Large intestine (tissue), 3 donors: ENCODE measurements at regions not wholly inside any gene's neighbourhood (a gene's known extent, or its start where the extent isn't known, plus 50 kb on each side); places are given as distances from the start of the nearest gene placed in this dataset.
"Not testable (repeated sequence)": the region's sequence is repeated elsewhere in the genome, so short reads cannot be mapped to it uniquely, and the experiment has no call there.

Experiments
- DNase-seq, 2 donors: peaks; one replicate each; pipeline versions ENCODE4 v3.0.0 to v3.0.0-alpha.2; 2013
- H3K27ac ChIP-seq: one replicate; pipeline ENCODE4 v1.5.1; 2013; ENCODE audit warnings: low read length
- H3K27me3 ChIP-seq: 2 replicates; pipeline ENCODE4 v1.6.1; 2013; ENCODE audit warnings: low read length; ENCODE audit not compliant: control insufficient read depth, insufficient read depth
- H3K36me3 ChIP-seq: 2 replicates; pipeline ENCODE4 v1.6.1; 2013; ENCODE audit warnings: low read length; ENCODE audit not compliant: control insufficient read depth, insufficient read depth
- H3K4me1 ChIP-seq: one replicate; pipeline ENCODE4 v1.6.1; 2013; ENCODE audit warnings: low read length; ENCODE audit not compliant: control insufficient read depth, insufficient read depth
- H3K4me3 ChIP-seq: one replicate; pipeline ENCODE4 v1.5.1; 2013; ENCODE audit warnings: low read length
- H3K9me3 ChIP-seq: one replicate; pipeline ENCODE4 v1.6.1; 2013; ENCODE audit warnings: mild to moderate bottlenecking, low read depth, low read length, moderate library complexity; ENCODE audit not compliant: control insufficient read depth
- WGBS: methylation state at CpG from one replicate; pipeline ENCODE4 v1.1.5; 2013; ENCODE audit warnings: low lambda C conversion rate; ENCODE audit not compliant: insufficient coverage; 5-methylcytosine and 5-hydroxymethylcytosine counted together

DNA sequence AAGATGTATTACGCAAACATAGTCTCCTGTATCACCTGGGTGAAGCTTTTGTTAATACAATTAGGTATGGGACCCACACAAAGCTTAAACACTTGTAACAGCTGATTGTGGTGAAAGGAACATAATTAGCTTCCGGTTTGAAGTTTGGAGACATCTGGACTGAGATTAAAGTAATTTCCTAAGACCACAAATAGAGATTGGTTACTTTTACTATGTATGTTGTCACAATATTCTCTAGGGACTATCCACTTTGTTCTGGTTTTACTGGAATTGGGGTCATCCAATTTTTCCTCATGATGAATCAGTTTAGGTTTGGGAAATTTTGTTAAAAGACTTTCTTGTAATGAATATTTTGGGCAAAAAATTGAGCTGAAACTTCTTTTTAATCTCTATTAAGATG, 71.8 kb upstream of the SAMSN1 start:
- H3K27ac ChIP-seq = no peak overlapping the region
- no peak for DNase-seq
- no peaks in the 10 kb centered on the region for H3K27me3 ChIP-seq
- H3K4me1 ChIP-seq = no peaks in the 10 kb centered on the region
- H3K4me3 ChIP-seq = no peak overlapping the region
- no peaks in the 10 kb centered on the region for H3K36me3 ChIP-seq
- WGBS = 100% methylated on average over 1 of the region's 2 CpGs
- no peaks in the 10 kb centered on the region for H3K9me3 ChIP-seq

DNA sequence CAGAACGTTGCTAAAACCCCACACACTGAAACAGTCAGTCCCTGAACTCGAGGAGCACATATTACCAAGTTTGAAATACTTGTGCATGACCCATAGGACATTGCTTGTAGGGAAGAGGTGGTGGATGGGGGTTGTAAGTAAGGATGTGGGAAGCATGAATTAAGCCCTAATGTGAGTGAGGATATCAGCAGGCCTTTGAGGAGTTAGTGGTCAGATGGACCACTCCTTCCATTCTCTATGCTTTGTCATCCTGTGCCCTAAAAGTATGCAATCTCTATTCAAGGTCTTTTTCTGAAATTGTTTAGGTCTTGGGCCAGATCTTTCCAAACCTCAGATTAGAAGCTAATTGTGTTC, 70.9 kb upstream of the SAMSN1 start:
- Histone ChIP-seq H3K4me1 (no peaks in the 10 kb centered on the region), H3K36me3 (no peaks in the 10 kb centered on the region), H3K9me3 (no peaks in the 10 kb centered on the region), H3K4me3 (no peak overlapping the region), H3K27ac (no peak overlapping the region), H3K27me3 (no peaks in the 10 kb centered on the region)
- WGBS = no CpG with 5 or more reads among the region's 2 CpGs
- no peak for DNase-seq

DNA sequence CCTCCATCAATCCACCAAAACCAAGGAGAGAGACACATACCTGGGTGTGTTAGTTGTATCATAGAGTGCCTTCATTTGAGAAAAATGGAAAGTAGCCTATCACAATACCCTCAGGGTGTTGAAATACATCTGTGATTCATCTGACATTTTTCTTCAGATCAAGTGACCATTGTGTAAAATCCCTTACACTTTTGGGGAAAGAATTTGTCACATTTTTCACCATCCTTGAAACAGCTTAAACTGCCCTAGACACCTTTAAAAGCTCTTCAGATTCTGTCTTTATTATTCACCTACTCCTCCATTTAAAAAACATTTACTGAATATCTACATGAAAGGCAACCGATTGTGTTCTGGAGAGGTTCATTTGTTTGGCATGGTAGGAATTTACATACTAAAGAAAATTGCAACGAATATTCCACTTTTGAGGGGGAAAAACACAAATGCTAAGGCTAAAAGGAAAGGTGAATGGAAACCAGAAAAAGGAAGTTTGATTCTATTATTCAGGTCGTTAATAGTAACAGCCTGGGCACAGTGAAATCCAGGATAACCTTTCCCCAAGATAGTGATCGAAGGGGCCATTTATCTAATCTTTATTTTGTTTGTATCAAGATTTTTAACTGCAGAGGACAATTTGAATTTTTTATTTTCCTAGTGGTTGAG, 70.4 kb upstream of the SAMSN1 start:
- DNase-seq = no peak
- Histone ChIP-seq H3K9me3 (no peaks in the 10 kb centered on the region), H3K36me3 (no peaks in the 10 kb centered on the region), H3K4me3 (no peak overlapping the region), H3K4me1 (no peaks in the 10 kb centered on the region), H3K27ac (no peak overlapping the region), H3K27me3 (no peaks in the 10 kb centered on the region)
- WGBS = 36% methylated on average over 3 of the region's 4 CpGs

DNA sequence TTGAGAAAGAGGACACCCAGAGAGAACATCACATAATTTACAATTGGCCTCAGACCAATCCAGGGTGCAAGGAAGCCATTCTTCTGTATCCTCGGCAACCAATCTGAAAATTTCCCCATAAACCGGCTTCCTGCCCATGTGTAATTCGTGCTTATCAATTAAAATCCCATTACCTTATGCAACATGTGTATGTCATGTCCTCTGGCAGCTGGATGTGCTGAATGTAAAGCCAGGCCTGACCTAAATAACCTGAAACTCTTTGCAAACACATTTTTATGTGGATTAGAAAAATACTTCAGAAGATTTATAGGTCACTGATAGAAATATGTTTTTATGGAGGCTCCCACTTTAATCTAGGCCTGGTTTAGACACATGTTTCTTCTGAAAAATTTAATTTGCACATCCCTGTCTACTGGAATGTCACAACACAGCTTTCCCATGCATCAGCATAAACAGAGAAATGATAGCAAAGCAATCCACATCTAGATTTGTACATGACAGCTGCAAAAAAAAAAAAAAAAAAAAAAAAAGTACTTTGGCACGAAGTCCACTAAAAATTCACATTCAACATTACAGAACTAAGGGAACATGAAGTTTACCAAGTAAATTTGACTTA, 69.4 kb upstream of the SAMSN1 start:
- no peaks in the 10 kb centered on the region for H3K36me3 ChIP-seq
- no CpG with 5 or more reads among the region's 4 CpGs for WGBS
- H3K27me3 ChIP-seq = no peaks in the 10 kb centered on the region
- no peaks in the 10 kb centered on the region for H3K9me3 ChIP-seq
- no peak overlapping the region for H3K27ac ChIP-seq
- DNase-seq = no peak
- no peaks in the 10 kb centered on the region for H3K4me1 ChIP-seq
- no peak overlapping the region for H3K4me3 ChIP-seq

DNA sequence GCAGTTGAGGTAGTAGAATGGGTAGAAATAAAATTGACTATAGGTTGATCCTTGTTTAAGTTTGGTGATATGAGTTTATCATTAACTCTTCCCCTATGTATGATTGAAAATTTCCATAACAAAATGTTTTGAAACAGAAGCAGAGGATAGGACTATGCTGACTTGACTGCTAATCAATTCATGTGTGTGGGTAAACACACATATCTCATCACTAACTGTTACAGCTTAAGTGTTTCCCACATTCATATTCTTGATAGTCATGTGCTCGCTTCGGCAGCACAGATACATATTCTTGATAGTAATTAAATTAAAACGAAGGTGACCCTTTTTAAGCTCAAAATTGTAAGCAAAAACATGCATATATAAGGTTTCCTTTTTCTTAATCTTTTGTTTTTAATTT, 68.2 kb upstream of the SAMSN1 start:
- DNase-seq = no peak
- no peaks in the 10 kb centered on the region for H3K27me3 ChIP-seq
- H3K4me1 ChIP-seq = no peaks in the 10 kb centered on the region
- no peaks in the 10 kb centered on the region for H3K9me3 ChIP-seq
- H3K27ac ChIP-seq = no peak overlapping the region
- 20% methylated on average over 2 of the region's 3 CpGs for WGBS
- no peak overlapping the region for H3K4me3 ChIP-seq
- no peaks in the 10 kb centered on the region for H3K36me3 ChIP-seq

DNA sequence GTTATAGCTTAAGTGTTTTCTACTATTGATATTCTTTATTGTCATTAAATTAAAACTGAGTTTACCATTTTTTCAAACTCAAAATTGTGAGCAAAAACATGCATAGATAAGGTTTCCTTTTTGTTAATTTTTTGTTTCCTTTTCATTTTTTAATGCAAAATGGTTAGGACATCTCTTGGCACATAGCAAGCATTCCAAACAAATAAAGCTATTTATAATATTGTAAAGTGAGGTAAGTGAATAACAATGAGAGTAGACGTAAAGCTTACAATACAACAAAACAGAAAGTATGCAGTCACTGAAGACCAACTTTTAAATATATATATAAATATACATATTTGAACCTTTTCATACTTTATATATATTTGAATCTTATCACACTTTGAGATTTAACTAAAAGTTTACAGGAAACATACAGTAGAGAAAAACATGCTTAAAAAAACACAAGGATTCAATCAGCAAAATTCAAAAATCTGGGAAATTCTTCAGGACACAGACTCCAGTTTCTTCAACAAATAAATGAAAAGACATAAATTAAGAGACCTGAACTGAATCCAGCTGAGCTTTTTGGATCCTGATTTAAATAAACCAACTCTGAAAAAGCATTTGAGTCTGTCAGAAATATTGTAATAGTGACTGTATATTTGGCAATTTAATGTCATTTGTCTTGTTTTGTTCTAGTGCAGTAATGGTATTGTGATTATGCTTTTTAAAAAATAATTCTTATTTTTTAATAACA, 67.5 kb upstream of the SAMSN1 start:
- WGBS = 83% methylated on average over 1 of the region's 1 CpG
- no peaks in the 10 kb centered on the region for H3K36me3 ChIP-seq
- no peaks in the 10 kb centered on the region for H3K4me1 ChIP-seq
- no peak overlapping the region for H3K4me3 ChIP-seq
- no peak overlapping the region for H3K27ac ChIP-seq
- DNase-seq = no peak
- no peaks in the 10 kb centered on the region for H3K27me3 ChIP-seq
- no peaks in the 10 kb centered on the region for H3K9me3 ChIP-seq

DNA sequence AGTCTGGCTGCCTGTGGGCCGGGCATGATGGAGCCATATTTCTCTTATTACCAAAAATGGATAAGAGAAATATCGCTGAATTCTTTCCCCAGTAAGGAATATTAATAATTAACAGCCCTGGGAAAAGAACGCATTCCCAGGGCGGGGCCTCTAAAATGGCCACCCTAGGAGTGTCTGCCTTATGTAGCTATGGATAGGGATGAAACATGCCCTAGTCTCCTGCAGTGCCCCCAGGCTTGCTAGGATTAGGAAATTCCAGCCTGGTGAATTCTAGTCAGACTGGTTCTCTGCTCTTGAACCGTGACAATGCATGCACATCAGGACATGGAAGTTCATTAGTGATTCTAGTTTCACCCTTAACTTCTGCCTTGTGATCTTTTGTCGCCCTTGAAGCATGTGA, 64.0 kb upstream of the SAMSN1 start:
- not testable (repeated sequence) for DNase-seq, H3K9me3 ChIP-seq, H3K4me3 ChIP-seq, H3K36me3 ChIP-seq, H3K27me3 ChIP-seq, H3K27ac ChIP-seq, H3K4me1 ChIP-seq
- 100% methylated on average over 2 of the region's 6 CpGs for WGBS

DNA sequence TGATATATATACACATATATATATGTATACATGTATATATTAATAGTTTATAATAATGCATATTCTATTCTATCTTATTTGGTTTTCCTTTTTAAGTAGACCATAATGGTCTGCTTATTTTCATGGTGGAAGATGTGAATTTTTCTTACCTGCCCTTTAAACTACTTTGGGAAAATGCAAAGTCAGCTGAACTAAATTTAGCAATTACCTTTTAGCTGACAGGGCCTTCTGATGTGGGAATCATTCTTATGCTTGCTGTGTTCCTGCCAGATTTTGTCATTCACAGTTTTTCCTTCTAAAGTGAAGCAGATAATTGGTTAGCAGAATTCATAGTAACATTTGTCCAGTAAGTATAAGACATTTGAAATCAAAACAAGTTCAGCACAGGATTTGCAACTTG, 63.2 kb upstream of the SAMSN1 start:
- Histone ChIP-seq H3K4me1 (no peaks in the 10 kb centered on the region), H3K9me3 (no peaks in the 10 kb centered on the region), H3K4me3 (no peak overlapping the region)

DNA sequence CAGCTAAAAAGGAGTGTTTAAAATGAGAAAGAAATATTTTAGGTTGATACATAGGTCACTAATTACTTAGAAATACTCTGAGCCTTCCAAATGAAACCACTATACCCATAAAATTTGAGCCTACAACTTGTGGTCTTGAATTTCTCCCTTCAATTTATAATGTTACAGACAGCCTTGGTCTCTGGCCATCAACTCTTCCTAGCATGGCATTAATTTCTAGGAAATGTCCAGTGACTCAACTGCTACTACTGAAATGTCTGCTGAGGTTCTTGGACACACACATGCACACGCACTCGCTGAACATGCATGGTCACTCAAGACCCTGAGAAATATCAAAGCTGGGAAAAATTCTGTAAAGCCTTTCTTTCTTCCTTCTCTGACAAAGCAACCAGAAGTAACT, 61.1 kb upstream of the SAMSN1 start:
- no peaks in the 10 kb centered on the region for H3K4me1 ChIP-seq
- no peak overlapping the region for H3K4me3 ChIP-seq
- no peaks in the 10 kb centered on the region for H3K36me3 ChIP-seq
- H3K27ac ChIP-seq = no peak overlapping the region
- no peaks in the 10 kb centered on the region for H3K27me3 ChIP-seq
- H3K9me3 ChIP-seq = no peaks in the 10 kb centered on the region
- DNase-seq = no peak
- whole genome bisulfite sequencing = no CpG with 5 or more reads among the region's 2 CpGs

More for the DNA sequence above, 63.2 kb upstream of the SAMSN1 start:
- Histone ChIP-seq H3K27me3 (no peaks in the 10 kb centered on the region), H3K36me3 (no peaks in the 10 kb centered on the region), H3K27ac (no peak overlapping the region)
- DNase-seq = no peak

DNA sequence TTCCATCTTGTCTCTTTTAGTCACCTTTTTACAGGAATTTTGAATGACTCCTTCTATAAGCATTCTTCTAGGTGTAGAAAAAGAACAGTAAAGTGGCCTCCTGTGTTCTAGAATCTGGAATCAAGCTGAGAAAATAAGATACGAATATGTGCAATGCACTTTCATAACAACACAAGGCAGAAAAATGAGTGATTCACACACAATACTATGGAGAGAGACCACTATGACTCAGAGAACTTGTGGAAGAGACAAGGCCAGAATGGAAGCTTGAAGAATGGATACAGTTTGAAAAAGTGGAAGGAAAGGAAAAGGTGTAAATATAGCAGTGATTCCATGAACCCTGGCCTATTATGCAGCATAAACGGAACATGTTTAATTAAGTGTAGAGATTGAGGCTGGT, 57.1 kb upstream of the SAMSN1 start:
- Histone ChIP-seq H3K27me3 (no peaks in the 10 kb centered on the region), H3K27ac (no peak overlapping the region)

More for the DNA sequence above, 57.1 kb upstream of the SAMSN1 start:
- no peaks in the 10 kb centered on the region for H3K36me3 ChIP-seq
- DNase-seq = no peak
- H3K4me1 ChIP-seq = no peaks in the 10 kb centered on the region
- WGBS = 86% methylated on average over 1 of the region's 2 CpGs
- H3K4me3 ChIP-seq = no peak overlapping the region
- no peaks in the 10 kb centered on the region for H3K9me3 ChIP-seq
